HG03460 (cell line): ENCODE measurements at regions not wholly inside any gene's neighbourhood (a gene's known extent, or its start where the extent isn't known, plus 50 kb on each side); places are given as distances from the start of the nearest gene placed in this dataset.
A peak's percentile ranks its signal among the peaks of the same experiment; 100 is the strongest.
"Not testable (repeated sequence)": the region's sequence is repeated elsewhere in the genome, so short reads cannot be mapped to it uniquely, and the experiment has no call there.

ENCODE experiments used
- ATAC-seq: cut with Tn5 transposase; IDR thresholded peaks from one replicate; pipeline ENCODE4 v1.9.1; 2021; ENCODE audit not compliant: unreplicated experiment

GRCh38 chr4:183814461-183814860 lies 90.6 kb upstream of the STOX2 start:
- no peak for ATAC-seq

GRCh38 chr4:183816077-183816476 lies 89.0 kb upstream of the STOX2 start:
- no peak for ATAC-seq

- ATAC-seq, result no peak
Observed at GRCh38 chr4:183816882-183817509, 88.1 kb upstream of the STOX2 start.

- not testable (repeated sequence) for ATAC-seq
Observed at GRCh38 chr4:183818591-183818990, 86.5 kb upstream of the STOX2 start.

- no peak for ATAC-seq
Observed at GRCh38 chr4:183821076-183821853, 83.8 kb upstream of the STOX2 start.

GRCh38 chr4:183823434-183823833 lies 81.7 kb upstream of the STOX2 start:
- ATAC-seq, result no peak

- no peak for ATAC-seq
Observed at GRCh38 chr4:183825346-183825745, 79.8 kb upstream of the STOX2 start.

GRCh38 chr4:183826461-183826860 lies 78.6 kb upstream of the STOX2 start:
- ATAC-seq, result no peak

- no peak for ATAC-seq
Observed at GRCh38 chr4:183828125-183828524, 77.0 kb upstream of the STOX2 start.

GRCh38 chr4:183828839-183829238 lies 76.3 kb upstream of the STOX2 start:
- no peak for ATAC-seq

- no peak for ATAC-seq
Observed at GRCh38 chr4:183830438-183830985, 74.6 kb upstream of the STOX2 start.

GRCh38 chr4:183831026-183831446 lies 74.1 kb upstream of the STOX2 start:
- ATAC-seq, result no peak

GRCh38 chr4:183831683-183832082 lies 73.4 kb upstream of the STOX2 start:
- ATAC-seq, result no peak

GRCh38 chr4:183832776-183833450 lies 72.2 kb upstream of the STOX2 start:
- no peak for ATAC-seq

- no peak for ATAC-seq
Observed at GRCh38 chr4:183834252-183834651, 70.9 kb upstream of the STOX2 start.

- ATAC-seq, result no peak
Observed at GRCh38 chr4:183837222-183837621, 67.9 kb upstream of the STOX2 start.

- no peak for ATAC-seq
Observed at GRCh38 chr4:183838987-183839712, 66.0 kb upstream of the STOX2 start.

- ATAC-seq, result peak; percentile 75
Observed at GRCh38 chr4:183840311-183840710, 64.8 kb upstream of the STOX2 start.

GRCh38 chr4:183841001-183841400 lies 64.1 kb upstream of the STOX2 start:
- ATAC-seq, result no peak

GRCh38 chr4:183842129-183842528 lies 63.0 kb upstream of the STOX2 start:
- no peak for ATAC-seq

GRCh38 chr4:183843248-183843671 lies 61.8 kb upstream of the STOX2 start:
- no peak for ATAC-seq
